ENCODE measurements at regions not wholly inside any gene's neighbourhood (a gene's known extent, or its start where the extent isn't known, plus 50 kb on each side); places are given as distances from the start of the nearest gene placed in this dataset.
A peak's percentile ranks its signal among the peaks of the same experiment; 100 is the strongest.

- no peaks in the 10 kb centered on the region for H3K79me1 ChIP-seq (ENCODE audit: low read depth, low read length)
- no peaks in the 10 kb centered on the region for H3K27me3 ChIP-seq (ENCODE audit: control insufficient read depth in 3 of 3, insufficient read depth in 3 of 3, low read depth in 1 of 3, low read length in 3 of 3)
- no peak overlapping the region for H2BK5ac ChIP-seq (ENCODE audit: low read length)
- no peak overlapping the region for H3K18ac ChIP-seq (ENCODE audit: low read length)
- no peak overlapping the region for H3K9ac ChIP-seq (ENCODE audit: low read depth, low read length, poor library complexity)
- H3K14ac ChIP-seq (ENCODE audit: low read length), result no peak overlapping the region
- H3K4ac ChIP-seq (ENCODE audit: low read length), result no peak overlapping the region
- no peak overlapping the region for H4K8ac ChIP-seq (ENCODE audit: low read depth, low read length)
- H3K4me3 ChIP-seq (ENCODE audit: low read length in 2 of 2), result no peak overlapping the region
- H3K4me2 ChIP-seq (ENCODE audit: insufficient read depth, low read length, poor library complexity, severe bottlenecking), result no peak overlapping the region
- H2AK5ac ChIP-seq (ENCODE audit: low read depth, low read length), result no peak overlapping the region
- no peak overlapping the region for H2BK15ac ChIP-seq (ENCODE audit: low read length)
- no peak for DNase-seq (ENCODE audit: low spot score)
- H4K91ac ChIP-seq (ENCODE audit: low read depth, low read length, poor library complexity), result no peak overlapping the region
- no peak overlapping the region for H2BK120ac ChIP-seq (ENCODE audit: low read depth, low read length)
- no peaks in the 10 kb centered on the region for H3K4me1 ChIP-seq (ENCODE audit: control insufficient read depth in 2 of 2, insufficient read depth in 1 of 2, low read depth in 1 of 2, low read length in 2 of 2)
- no peak overlapping the region for H2BK12ac ChIP-seq (ENCODE audit: low read length)
- H3K9me3 ChIP-seq (replicated peaks in 1 of 2; ENCODE audit: control insufficient read depth in 2 of 2, insufficient read depth in 1 of 2, low read depth in 1 of 2, low read length in 2 of 2), result no peaks in the 10 kb centered on the region
- no peak overlapping the region for H3K27ac ChIP-seq (replicated peaks; ENCODE audit: low read length)
- no peaks in the 10 kb centered on the region for H3K36me3 ChIP-seq (replicated peaks in 1 of 2; ENCODE audit: control insufficient read depth in 2 of 2, insufficient read depth in 2 of 2, low read length in 2 of 2)
- H3K23ac ChIP-seq (ENCODE audit: low read depth, low read length, poor library complexity), result no peak overlapping the region
- no CpG with 5 or more reads among the region's 1 CpG for WGBS, 2 donors (ENCODE audit: extremely low coverage in 2 of 2, insufficient read length in 2 of 2, insufficient replicate concordance in 1 of 2)
- no peak overlapping the region for H2AFZ ChIP-seq (ENCODE audit: low read length)
Measured at GRCh38 chr20:39243962-39244361, 281.8 kb downstream of the DHX35 start.

- H3K14ac ChIP-seq (ENCODE audit: low read length), result no peak overlapping the region
- H2AK5ac ChIP-seq (ENCODE audit: low read depth, low read length), result no peak overlapping the region
- H3K9ac ChIP-seq (ENCODE audit: low read depth, low read length, poor library complexity), result no peak overlapping the region
- no peaks in the 10 kb centered on the region for H3K79me1 ChIP-seq (ENCODE audit: low read depth, low read length)
- H4K91ac ChIP-seq (ENCODE audit: low read depth, low read length, poor library complexity), result no peak overlapping the region
- H3K36me3 ChIP-seq (replicated peaks in 1 of 2; ENCODE audit: control insufficient read depth in 2 of 2, insufficient read depth in 2 of 2, low read length in 2 of 2), result no peaks in the 10 kb centered on the region
- no peak overlapping the region for H2BK120ac ChIP-seq (ENCODE audit: low read depth, low read length)
- no peak overlapping the region for H4K8ac ChIP-seq (ENCODE audit: low read depth, low read length)
- no peak overlapping the region for H3K18ac ChIP-seq (ENCODE audit: low read length)
- no peak overlapping the region for H3K4ac ChIP-seq (ENCODE audit: low read length)
- no peak overlapping the region for H3K4me2 ChIP-seq (ENCODE audit: insufficient read depth, low read length, poor library complexity, severe bottlenecking)
- H3K23ac ChIP-seq (ENCODE audit: low read depth, low read length, poor library complexity), result no peak overlapping the region
- H3K9me3 ChIP-seq (replicated peaks in 1 of 2; ENCODE audit: control insufficient read depth in 2 of 2, insufficient read depth in 1 of 2, low read depth in 1 of 2, low read length in 2 of 2), result no peaks in the 10 kb centered on the region
- H2BK5ac ChIP-seq (ENCODE audit: low read length), result no peak overlapping the region
- H2BK15ac ChIP-seq (ENCODE audit: low read length), result no peak overlapping the region
- H2BK12ac ChIP-seq (ENCODE audit: low read length), result no peak overlapping the region
- H2AFZ ChIP-seq (ENCODE audit: low read length), result no peak overlapping the region
- no peak overlapping the region for H3K27ac ChIP-seq (replicated peaks; ENCODE audit: low read length)
- H3K4me3 ChIP-seq (ENCODE audit: low read length in 2 of 2), result no peak overlapping the region
- DNase-seq (ENCODE audit: low spot score), result no peak
- no peaks in the 10 kb centered on the region for H3K27me3 ChIP-seq (ENCODE audit: control insufficient read depth in 3 of 3, insufficient read depth in 3 of 3, low read depth in 1 of 3, low read length in 3 of 3)
- no peaks in the 10 kb centered on the region for H3K4me1 ChIP-seq (ENCODE audit: control insufficient read depth in 2 of 2, insufficient read depth in 1 of 2, low read depth in 1 of 2, low read length in 2 of 2)
Measured at GRCh38 chr20:39242614-39243013, 280.5 kb downstream of the DHX35 start.

- no peak overlapping the region for H2BK12ac ChIP-seq (ENCODE audit: low read length)
- H3K4me2 ChIP-seq (ENCODE audit: insufficient read depth, low read length, poor library complexity, severe bottlenecking), result no peak overlapping the region
- WGBS, 2 donors (ENCODE audit: extremely low coverage in 2 of 2, insufficient read length in 2 of 2, insufficient replicate concordance in 1 of 2), result no CpG with 5 or more reads among the region's 7 CpGs
- H2BK120ac ChIP-seq (ENCODE audit: low read depth, low read length), result no peak overlapping the region
- H4K8ac ChIP-seq (ENCODE audit: low read depth, low read length), result no peak overlapping the region
- H3K23ac ChIP-seq (ENCODE audit: low read depth, low read length, poor library complexity), result no peak overlapping the region
- no peaks in the 10 kb centered on the region for H3K79me1 ChIP-seq (ENCODE audit: low read depth, low read length)
- H3K18ac ChIP-seq (ENCODE audit: low read length), result no peak overlapping the region
- no peak overlapping the region for H3K4me3 ChIP-seq (ENCODE audit: low read length in 2 of 2)
- no peak overlapping the region for H4K91ac ChIP-seq (ENCODE audit: low read depth, low read length, poor library complexity)
- H3K27ac ChIP-seq (replicated peaks; ENCODE audit: low read length), result no peak overlapping the region
- H3K27me3 ChIP-seq (ENCODE audit: control insufficient read depth in 3 of 3, insufficient read depth in 3 of 3, low read depth in 1 of 3, low read length in 3 of 3), result peaks cover 0 to under 1% (median 0%) of the 10 kb centered on the region in 3 experiments
- no peaks in the 10 kb centered on the region for H3K36me3 ChIP-seq (replicated peaks in 1 of 2; ENCODE audit: control insufficient read depth in 2 of 2, insufficient read depth in 2 of 2, low read length in 2 of 2)
- no peak overlapping the region for H3K9ac ChIP-seq (ENCODE audit: low read depth, low read length, poor library complexity)
- peaks cover 0 to 3% of the 10 kb centered on the region in 2 donors for H3K4me1 ChIP-seq (ENCODE audit: control insufficient read depth in 2 of 2, insufficient read depth in 1 of 2, low read depth in 1 of 2, low read length in 2 of 2)
- H2AFZ ChIP-seq (ENCODE audit: low read length), result peak overlapping the region; percentile 20
- H3K14ac ChIP-seq (ENCODE audit: low read length), result no peak overlapping the region
- no peak overlapping the region for H2BK5ac ChIP-seq (ENCODE audit: low read length)
- no peak overlapping the region for H2AK5ac ChIP-seq (ENCODE audit: low read depth, low read length)
- DNase-seq (ENCODE audit: low spot score), result no peak
- H3K9me3 ChIP-seq (replicated peaks in 1 of 2; ENCODE audit: control insufficient read depth in 2 of 2, insufficient read depth in 1 of 2, low read depth in 1 of 2, low read length in 2 of 2), result no peaks in the 10 kb centered on the region
- no peak overlapping the region for H3K4ac ChIP-seq (ENCODE audit: low read length)
- no peak overlapping the region for H2BK15ac ChIP-seq (ENCODE audit: low read length)
Measured at GRCh38 chr20:39234520-39235095, 272.5 kb downstream of the DHX35 start.

GRCh38 chr20:39233755-39234154 is 271.6 kb downstream of the DHX35 start:
- no peak overlapping the region for H2AK5ac ChIP-seq (ENCODE audit: low read depth, low read length)
- no peak overlapping the region for H3K4me2 ChIP-seq (ENCODE audit: insufficient read depth, low read length, poor library complexity, severe bottlenecking)
- no peak overlapping the region for H3K4ac ChIP-seq (ENCODE audit: low read length)
- no peak overlapping the region for H3K14ac ChIP-seq (ENCODE audit: low read length)
- no CpG with 5 or more reads among the region's 4 CpGs for WGBS, 2 donors (ENCODE audit: extremely low coverage in 2 of 2, insufficient read length in 2 of 2, insufficient replicate concordance in 1 of 2)
- no peak overlapping the region for H2BK15ac ChIP-seq (ENCODE audit: low read length)
- H3K9ac ChIP-seq (ENCODE audit: low read depth, low read length, poor library complexity), result no peak overlapping the region
- no peak overlapping the region for H2BK120ac ChIP-seq (ENCODE audit: low read depth, low read length)
- no peak overlapping the region for H3K18ac ChIP-seq (ENCODE audit: low read length)
- H3K79me1 ChIP-seq (ENCODE audit: low read depth, low read length), result no peaks in the 10 kb centered on the region
- no peak overlapping the region for H2BK5ac ChIP-seq (ENCODE audit: low read length)
- no peaks in the 10 kb centered on the region for H3K36me3 ChIP-seq (replicated peaks in 1 of 2; ENCODE audit: control insufficient read depth in 2 of 2, insufficient read depth in 2 of 2, low read length in 2 of 2)
- H3K27me3 ChIP-seq (ENCODE audit: control insufficient read depth in 3 of 3, insufficient read depth in 3 of 3, low read depth in 1 of 3, low read length in 3 of 3), result peaks cover 0 to 3% (median 0%) of the 10 kb centered on the region in 3 experiments
- H4K91ac ChIP-seq (ENCODE audit: low read depth, low read length, poor library complexity), result no peak overlapping the region
- peaks cover 0 to 3% of the 10 kb centered on the region in 2 donors for H3K4me1 ChIP-seq (ENCODE audit: control insufficient read depth in 2 of 2, insufficient read depth in 1 of 2, low read depth in 1 of 2, low read length in 2 of 2)
- H2AFZ ChIP-seq (ENCODE audit: low read length), result no peak overlapping the region
- no peak overlapping the region for H3K27ac ChIP-seq (replicated peaks; ENCODE audit: low read length)
- no peak overlapping the region for H2BK12ac ChIP-seq (ENCODE audit: low read length)
- H3K23ac ChIP-seq (ENCODE audit: low read depth, low read length, poor library complexity), result no peak overlapping the region
- no peak overlapping the region for H4K8ac ChIP-seq (ENCODE audit: low read depth, low read length)
- H3K9me3 ChIP-seq (replicated peaks in 1 of 2; ENCODE audit: control insufficient read depth in 2 of 2, insufficient read depth in 1 of 2, low read depth in 1 of 2, low read length in 2 of 2), result no peaks in the 10 kb centered on the region
- no peak overlapping the region for H3K4me3 ChIP-seq (ENCODE audit: low read length in 2 of 2)
- DNase-seq (ENCODE audit: low spot score), result no peak

Measured in neuronal stem cell (in vitro differentiated cells).